ENCODE measurements at regions not wholly inside any gene's neighbourhood (a gene's known extent, or its start where the extent isn't known, plus 50 kb on each side); places are given as distances from the start of the nearest gene placed in this dataset.

GRCh38 chr6:163947276-163947675, 532.8 kb downstream of the QKI start:
- TF ChIP-seq, protein P1, sequence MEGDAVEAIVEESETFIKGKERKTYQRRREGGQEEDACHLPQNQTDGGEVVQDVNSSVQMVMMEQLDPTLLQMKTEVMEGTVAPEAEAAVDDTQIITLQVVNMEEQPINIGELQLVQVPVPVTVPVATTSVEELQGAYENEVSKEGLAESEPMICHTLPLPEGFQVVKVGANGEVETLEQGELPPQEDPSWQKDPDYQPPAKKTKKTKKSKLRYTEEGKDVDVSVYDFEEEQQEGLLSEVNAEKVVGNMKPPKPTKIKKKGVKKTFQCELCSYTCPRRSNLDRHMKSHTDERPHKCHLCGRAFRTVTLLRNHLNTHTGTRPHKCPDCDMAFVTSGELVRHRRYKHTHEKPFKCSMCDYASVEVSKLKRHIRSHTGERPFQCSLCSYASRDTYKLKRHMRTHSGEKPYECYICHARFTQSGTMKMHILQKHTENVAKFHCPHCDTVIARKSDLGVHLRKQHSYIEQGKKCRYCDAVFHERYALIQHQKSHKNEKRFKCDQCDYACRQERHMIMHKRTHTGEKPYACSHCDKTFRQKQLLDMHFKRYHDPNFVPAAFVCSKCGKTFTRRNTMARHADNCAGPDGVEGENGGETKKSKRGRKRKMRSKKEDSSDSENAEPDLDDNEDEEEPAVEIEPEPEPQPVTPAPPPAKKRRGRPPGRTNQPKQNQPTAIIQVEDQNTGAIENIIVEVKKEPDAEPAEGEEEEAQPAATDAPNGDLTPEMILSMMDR (IDR thresholded peaks at IDR 0.05; ENCODE audit: insufficient read depth, low read length, poor library complexity, severe bottlenecking) = no peak
- TF ChIP-seq EZH2phosphoT487 (conservative IDR thresholded peaks at IDR 0.05; ENCODE audit: low read length) = no peak
